Activated T-cell treated with anti-CD3 and anti-CD28 coated beads, Interleukin-2, amount 50 U/mL, for 24 hours (primary cell): ENCODE measurements at regions not wholly inside any gene's neighbourhood (a gene's known extent, or its start where the extent isn't known, plus 50 kb on each side); places are given as distances from the start of the nearest gene placed in this dataset.
"Not testable (repeated sequence)": the region's sequence is repeated elsewhere in the genome, so short reads cannot be mapped to it uniquely, and the experiment has no call there.

Experiments used
- DNase-seq: peaks from one replicate; pipeline ENCODE4 v3.0.0-alpha.2; 2020
- H3K27ac Mint-ChIP-seq: 2 replicates; pipeline ENCODE4 v1.8.0; 2020; ENCODE audit warnings: mild to moderate bottlenecking, mixed read lengths
- H3K27me3 Mint-ChIP-seq: 2 replicates; pipeline ENCODE4 v1.8.0; 2020; ENCODE audit warnings: mixed read lengths
- H3K36me3 Mint-ChIP-seq: 2 replicates; pipeline ENCODE4 v1.8.0; 2020; ENCODE audit warnings: low read depth, mixed read lengths
- H3K4me1 Mint-ChIP-seq: 2 replicates; pipeline ENCODE4 v1.8.0; 2020; ENCODE audit warnings: low read depth, mixed read lengths
- H3K4me3 Mint-ChIP-seq: 2 replicates; pipeline ENCODE4 v1.8.0; 2020; ENCODE audit warnings: mild to moderate bottlenecking, moderate library complexity, mixed read lengths
- H3K9me3 Mint-ChIP-seq: 2 replicates; pipeline ENCODE4 v1.8.0; 2020; ENCODE audit warnings: mixed read lengths

GRCh38 chr12:131380965-131381705, 329.8 kb upstream of the SFSWAP start:
- Mint-ChIP-seq H3K4me1 (no peaks in the 10 kb centered on the region), H3K27me3 (peaks cover 3% of the 10 kb centered on the region), H3K36me3 (no peaks in the 10 kb centered on the region), H3K9me3 (no peaks in the 10 kb centered on the region), H3K4me3 (no peak overlapping the region), H3K27ac (no peak overlapping the region)
- DNase-seq, result no peak

GRCh38 chr12:131381716-131382430, 329.0 kb upstream of the SFSWAP start:
- Mint-ChIP-seq H3K4me3 (no peak overlapping the region), H3K27ac (no peak overlapping the region), H3K27me3 (peaks cover 3% of the 10 kb centered on the region), H3K4me1 (no peaks in the 10 kb centered on the region), H3K9me3 (no peaks in the 10 kb centered on the region), H3K36me3 (no peaks in the 10 kb centered on the region)
- no peak for DNase-seq

GRCh38 chr12:131383291-131383690, 327.6 kb upstream of the SFSWAP start:
- H3K9me3 Mint-ChIP-seq, result no peaks in the 10 kb centered on the region
- H3K27ac Mint-ChIP-seq, result no peak overlapping the region
- no peaks in the 10 kb centered on the region for H3K4me1 Mint-ChIP-seq
- H3K36me3 Mint-ChIP-seq, result no peaks in the 10 kb centered on the region
- H3K4me3 Mint-ChIP-seq, result no peak overlapping the region
- DNase-seq, result no peak
- H3K27me3 Mint-ChIP-seq, result peaks cover 5% of the 10 kb centered on the region

DNA sequence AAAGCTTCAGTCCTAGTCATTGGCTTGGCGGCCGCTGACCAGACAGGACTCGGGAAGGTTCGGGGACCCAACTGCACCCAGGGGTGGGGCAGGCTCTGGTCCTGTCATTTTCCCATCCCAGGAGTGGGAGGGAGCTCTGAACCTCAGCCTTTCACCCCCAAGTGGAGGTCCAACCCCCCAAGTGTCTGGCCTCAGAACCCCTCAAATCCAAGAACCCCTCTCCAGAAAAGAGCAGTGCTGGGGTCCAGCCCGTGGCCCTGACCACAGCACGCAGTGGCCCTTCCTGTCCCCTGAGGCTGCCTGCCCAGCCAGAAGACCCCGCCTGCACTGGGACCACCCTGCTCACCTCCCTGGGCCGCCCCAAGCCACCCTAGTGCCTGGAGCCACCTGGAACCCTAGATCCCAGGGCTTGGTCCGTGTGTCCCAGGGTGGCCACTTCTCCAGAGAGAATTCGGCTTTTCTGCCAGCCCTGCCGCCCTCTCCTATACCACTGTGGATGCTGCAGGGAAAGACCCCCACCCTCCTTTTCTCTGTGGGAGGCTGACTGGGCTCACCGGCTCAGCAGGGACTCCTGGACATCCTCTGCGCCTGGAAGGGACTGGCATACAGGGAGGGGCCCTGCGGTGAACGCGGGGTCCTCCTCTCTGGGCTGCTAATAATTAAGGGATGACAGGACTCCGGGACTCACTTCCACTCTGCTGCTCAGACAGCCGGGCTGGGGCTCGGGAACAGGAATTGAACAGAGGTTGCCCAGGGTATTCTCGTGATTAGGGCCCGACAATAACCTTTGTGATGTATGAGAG, 326.9 kb upstream of the SFSWAP start:
- H3K4me3 Mint-ChIP-seq, result no peak overlapping the region
- DNase-seq, result no peak
- no peaks in the 10 kb centered on the region for H3K9me3 Mint-ChIP-seq
- H3K4me1 Mint-ChIP-seq, result no peaks in the 10 kb centered on the region
- peaks cover 6% of the 10 kb centered on the region for H3K27me3 Mint-ChIP-seq
- H3K36me3 Mint-ChIP-seq, result no peaks in the 10 kb centered on the region
- H3K27ac Mint-ChIP-seq, result no peak overlapping the region

GRCh38 chr12:131384544-131384855, 326.4 kb upstream of the SFSWAP start:
- no peaks in the 10 kb centered on the region for H3K9me3 Mint-ChIP-seq
- no peak for DNase-seq
- H3K27ac Mint-ChIP-seq, result no peak overlapping the region
- H3K27me3 Mint-ChIP-seq, result peaks cover 6% of the 10 kb centered on the region
- H3K4me3 Mint-ChIP-seq, result no peak overlapping the region
- no peaks in the 10 kb centered on the region for H3K36me3 Mint-ChIP-seq
- no peaks in the 10 kb centered on the region for H3K4me1 Mint-ChIP-seq

DNA sequence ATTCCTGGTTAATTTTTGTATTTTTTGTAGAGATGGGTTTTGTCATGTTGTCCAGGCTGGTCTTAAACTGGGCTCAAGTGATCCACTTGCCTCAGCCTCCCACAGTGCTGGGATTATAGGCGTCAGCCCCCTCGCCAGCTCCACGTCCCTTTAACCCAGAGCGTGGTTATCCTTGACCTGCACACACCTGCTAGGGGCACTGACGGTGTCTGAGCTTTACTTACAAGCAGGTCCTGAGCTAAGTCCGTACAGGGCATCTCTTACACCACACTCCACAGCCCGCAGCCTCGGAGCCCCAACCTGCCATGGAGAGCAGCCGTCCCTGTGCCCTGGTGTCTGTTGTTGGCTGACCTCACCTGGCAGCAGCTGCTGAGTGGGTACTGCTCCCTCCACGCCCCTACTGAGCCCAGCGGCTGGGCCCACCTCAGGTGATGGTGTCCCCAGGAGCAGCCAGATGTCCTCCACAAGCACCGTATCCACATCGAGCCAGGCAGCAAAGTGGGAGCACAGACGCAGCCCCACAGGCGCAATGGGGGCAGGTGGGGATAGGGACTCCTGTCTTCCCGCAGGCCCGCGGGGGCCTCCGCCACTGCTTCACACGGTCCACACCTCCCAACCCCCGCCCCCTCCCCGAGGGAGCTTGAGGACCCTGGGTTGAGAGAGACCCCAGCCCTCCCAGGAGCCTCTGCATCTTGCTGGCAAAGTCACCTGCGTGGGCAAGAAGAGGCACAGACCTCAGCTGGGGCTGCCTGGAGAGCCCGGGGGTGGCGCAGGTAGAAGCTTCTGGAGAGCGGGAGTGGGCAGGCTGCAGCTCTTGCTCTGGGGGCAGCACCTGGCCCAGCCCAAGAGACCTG, 325.4 kb upstream of the SFSWAP start:
- no peaks in the 10 kb centered on the region for H3K9me3 Mint-ChIP-seq
- no peak for DNase-seq
- H3K27ac Mint-ChIP-seq, result no peak overlapping the region
- H3K36me3 Mint-ChIP-seq, result no peaks in the 10 kb centered on the region
- no peaks in the 10 kb centered on the region for H3K4me1 Mint-ChIP-seq
- H3K27me3 Mint-ChIP-seq, result peaks cover 6% of the 10 kb centered on the region
- no peak overlapping the region for H3K4me3 Mint-ChIP-seq

GRCh38 chr12:131386167-131386521, 324.7 kb upstream of the SFSWAP start:
- Mint-ChIP-seq H3K4me3 (no peak overlapping the region), H3K9me3 (no peaks in the 10 kb centered on the region), H3K4me1 (no peaks in the 10 kb centered on the region), H3K36me3 (no peaks in the 10 kb centered on the region), H3K27ac (no peak overlapping the region), H3K27me3 (peaks cover 6% of the 10 kb centered on the region)
- DNase-seq, result no peak

DNA sequence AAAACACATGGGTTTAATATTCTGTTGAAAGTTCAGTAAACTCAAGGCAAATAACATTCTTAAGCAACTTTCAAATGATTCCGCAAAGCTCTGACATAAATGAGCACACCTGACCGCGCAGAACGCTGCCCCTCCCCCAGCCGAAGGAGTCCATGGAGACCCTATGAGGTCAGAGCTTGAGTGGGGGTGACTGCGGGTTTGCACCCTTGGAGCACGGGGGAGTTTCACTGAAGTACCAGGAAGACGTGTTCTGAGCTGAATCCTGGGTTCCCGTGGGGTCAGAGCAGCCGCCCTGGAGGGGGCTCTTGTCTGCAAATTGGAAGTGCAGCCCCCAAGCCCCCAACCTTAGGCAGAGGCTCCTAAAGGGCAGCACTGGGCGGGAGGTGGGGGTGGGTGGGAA, 324.1 kb upstream of the SFSWAP start:
- H3K36me3 Mint-ChIP-seq, result no peaks in the 10 kb centered on the region
- H3K27me3 Mint-ChIP-seq, result peaks cover 3% of the 10 kb centered on the region
- no peaks in the 10 kb centered on the region for H3K9me3 Mint-ChIP-seq
- no peaks in the 10 kb centered on the region for H3K4me1 Mint-ChIP-seq
- H3K27ac Mint-ChIP-seq, result no peak overlapping the region
- no peak overlapping the region for H3K4me3 Mint-ChIP-seq
- no peak for DNase-seq

DNA sequence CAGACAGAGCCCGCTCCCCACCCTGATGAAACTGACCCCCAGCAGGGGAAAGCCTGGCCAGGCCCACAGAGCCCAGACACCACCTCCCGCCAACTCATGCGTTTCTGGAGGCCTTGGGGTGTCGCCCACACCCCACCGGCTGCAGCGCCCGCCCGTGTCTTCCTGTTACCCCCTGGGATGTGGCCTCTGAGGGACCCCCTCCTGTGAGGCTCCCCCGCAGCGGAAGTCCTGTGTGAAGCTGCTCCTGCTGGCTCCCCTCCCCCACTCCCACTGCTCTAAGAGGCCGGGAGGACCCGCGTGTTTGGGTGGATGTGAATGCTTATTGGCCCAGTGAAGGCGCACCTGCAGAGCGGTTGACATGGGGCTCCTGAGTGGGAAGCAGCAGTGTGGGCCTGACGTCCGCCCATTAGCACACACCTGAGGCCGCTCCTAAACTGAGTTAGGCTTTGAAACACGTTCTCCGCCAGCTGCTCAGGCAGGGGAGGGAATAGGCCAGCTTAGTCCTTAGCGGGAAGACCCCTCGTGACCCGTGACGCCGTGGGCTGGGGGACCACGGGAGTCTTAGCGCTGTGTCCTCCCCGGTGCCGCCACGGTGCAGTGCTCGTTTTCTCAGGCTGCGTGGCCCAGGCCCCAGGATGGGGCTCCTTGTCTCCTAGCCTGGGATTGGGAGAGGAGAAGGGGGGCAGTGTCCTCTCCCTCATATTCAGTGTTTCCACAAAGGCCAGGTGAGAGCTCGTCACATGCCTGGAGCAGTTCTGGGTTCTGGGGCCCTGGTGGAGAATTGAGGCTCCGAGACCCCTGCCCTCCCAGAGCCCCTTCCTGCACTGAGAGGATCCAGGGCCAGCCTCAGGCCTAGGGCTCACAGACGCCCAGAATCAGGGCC, 323.4 kb upstream of the SFSWAP start:
- H3K27ac Mint-ChIP-seq, result no peak overlapping the region
- H3K27me3 Mint-ChIP-seq, result peaks cover 3% of the 10 kb centered on the region
- H3K9me3 Mint-ChIP-seq, result no peaks in the 10 kb centered on the region
- H3K4me1 Mint-ChIP-seq, result no peaks in the 10 kb centered on the region
- H3K4me3 Mint-ChIP-seq, result no peak overlapping the region
- H3K36me3 Mint-ChIP-seq, result no peaks in the 10 kb centered on the region
- DNase-seq, result no peak

DNA sequence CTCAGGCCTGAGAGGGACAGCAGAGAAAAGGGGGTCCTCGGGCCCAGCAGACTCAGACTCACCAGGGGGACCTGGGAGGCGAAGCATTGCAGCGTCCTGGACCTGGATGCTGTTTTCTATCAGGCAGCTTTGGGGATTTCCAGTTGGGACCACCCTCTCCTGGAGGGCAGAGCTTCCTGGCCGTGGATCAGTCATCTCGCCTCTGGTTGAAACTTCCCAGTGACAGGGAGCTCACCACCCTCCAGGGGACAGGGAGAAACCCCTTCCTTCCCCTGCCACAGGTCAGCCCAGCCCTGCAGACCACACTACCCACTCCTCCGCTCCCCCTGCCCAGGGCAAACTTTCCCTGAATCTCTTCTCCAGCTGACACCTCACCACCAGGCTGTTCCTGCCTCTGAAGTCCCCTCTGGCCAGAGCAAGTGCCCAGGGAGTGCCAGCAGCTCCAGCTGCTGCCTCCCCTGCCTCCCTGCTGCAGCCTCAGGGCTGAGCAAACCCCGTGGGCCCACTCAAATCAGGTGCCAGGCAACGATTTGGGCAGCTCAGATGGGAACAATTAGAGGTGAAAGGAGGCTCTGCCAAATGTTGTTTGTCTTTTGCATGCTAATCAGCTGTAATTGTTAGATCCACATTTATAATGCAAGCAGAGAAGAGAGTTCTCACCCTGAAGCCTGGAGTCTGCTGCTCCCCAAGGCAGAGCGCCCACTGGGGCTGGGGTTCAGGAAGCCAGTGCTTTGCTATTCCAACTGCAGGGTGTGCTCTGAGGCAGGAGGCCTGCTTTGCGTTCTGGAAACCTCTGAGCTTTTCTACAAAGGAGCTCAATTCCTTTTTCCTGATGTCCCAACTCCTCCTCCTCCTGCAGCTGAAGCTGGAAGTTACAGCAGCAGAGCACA, 322.5 kb upstream of the SFSWAP start:
- H3K4me1 Mint-ChIP-seq, H3K36me3 Mint-ChIP-seq, H3K27me3 Mint-ChIP-seq, DNase-seq, H3K4me3 Mint-ChIP-seq, H3K9me3 Mint-ChIP-seq, H3K27ac Mint-ChIP-seq: not testable (repeated sequence)

GRCh38 chr12:131389054-131390013, 321.6 kb upstream of the SFSWAP start:
- H3K27me3 Mint-ChIP-seq, result peaks cover 3% of the 10 kb centered on the region
- DNase-seq, result no peak
- H3K36me3 Mint-ChIP-seq, result no peaks in the 10 kb centered on the region
- no peak overlapping the region for H3K4me3 Mint-ChIP-seq
- H3K9me3 Mint-ChIP-seq, result no peaks in the 10 kb centered on the region
- no peaks in the 10 kb centered on the region for H3K4me1 Mint-ChIP-seq
- no peak overlapping the region for H3K27ac Mint-ChIP-seq
